MM.1S (cell line): ENCODE measurements at regions not wholly inside any gene's neighbourhood (a gene's known extent, or its start where the extent isn't known, plus 50 kb on each side); places are given as distances from the start of the nearest gene placed in this dataset.

ENCODE experiments used
- DNase-seq: peaks from one replicate; pipeline ENCODE4 v3.0.0-alpha.2; 2015
- H2AFZ ChIP-seq: fragments of 300-600 bp; sonication (generic); 2 replicates; pipeline ENCODE4 v1.6.0; 2016; ENCODE audit warnings: antibody characterized with exemption, low read length
- H3F3A ChIP-seq: fragments of 300-600 bp; sonication (generic); 2 replicates; pipeline ENCODE4 v1.6.1; 2016; ENCODE audit warnings: mild to moderate bottlenecking, antibody characterized with exemption, low read length, moderate library complexity, mixed read lengths; ENCODE audit not compliant: insufficient read depth
- H3K27ac ChIP-seq: fragments of 300-600 bp; sonication (generic); 2 replicates; pipeline ENCODE4 v1.5.1; 2016; ENCODE audit warnings: mild to moderate bottlenecking, low read length
- H3K27me3 ChIP-seq: fragments of 300-600 bp; sonication (generic); replicated peaks from 2 replicates; pipeline ENCODE4 v1.6.0; 2016; ENCODE audit warnings: low read length; ENCODE audit not compliant: insufficient read depth
- H3K36me3 ChIP-seq: fragments of 300-600 bp; sonication (generic); replicated peaks from 2 replicates; pipeline ENCODE4 v1.6.1; 2016; ENCODE audit warnings: mild to moderate bottlenecking, low read length, mixed read lengths; ENCODE audit not compliant: insufficient read depth
- H3K4me1 ChIP-seq: fragments of 300-600 bp; sonication (generic); 2 replicates; pipeline ENCODE4 v1.6.1; 2016; ENCODE audit warnings: low read length, mixed read lengths
- H3K4me2 ChIP-seq: fragments of 300-600 bp; sonication (generic); 2 replicates; pipeline ENCODE4 v1.6.0; 2016; ENCODE audit warnings: low read depth, low read length
- H3K4me3 ChIP-seq: fragments of 300-600 bp; sonication (generic); 2 replicates; pipeline ENCODE4 v1.5.1; 2016; ENCODE audit warnings: low read length, mixed read lengths
- H3K79me2 ChIP-seq: fragments of 300-600 bp; sonication (generic); 2 replicates; pipeline ENCODE4 v1.6.1; 2016; ENCODE audit warnings: mixed run types, low read length, mixed read lengths
- H3K9ac ChIP-seq: fragments of 300-600 bp; sonication (generic); 2 replicates; pipeline ENCODE4 v1.6.1; 2016; ENCODE audit warnings: low read length, mixed read lengths
- H3K9me2 ChIP-seq: fragments of 300-600 bp; sonication (generic); replicated peaks from 2 replicates; pipeline ENCODE4 v1.6.1; 2016; ENCODE audit warnings: mild to moderate bottlenecking, low read length, mixed read lengths; ENCODE audit not compliant: insufficient read depth
- H3K9me3 ChIP-seq: fragments of 300-600 bp; sonication (generic); replicated peaks from 2 replicates; pipeline ENCODE4 v1.6.1; 2016; ENCODE audit warnings: mild to moderate bottlenecking, low read length, mixed read lengths; ENCODE audit not compliant: insufficient read depth
- H4K20me1 ChIP-seq: fragments of 300-600 bp; sonication (generic); 2 replicates; pipeline ENCODE4 v1.6.1; 2016; ENCODE audit warnings: mild to moderate bottlenecking, low read length, moderate library complexity, mixed read lengths; ENCODE audit not compliant: insufficient read depth
- CTCF ChIP-seq: fragments of 300-600 bp; sonication (generic); IDR thresholded peaks from 2 replicates; pipeline ENCODE4 v1.5.1; 2016; ENCODE audit warnings: antibody characterized with exemption, low read length, mixed read lengths
- EZH2 ChIP-seq: fragments of 300-600 bp; sonication (generic); optimal IDR thresholded peaks from 2 replicates; pipeline ENCODE3; 2017; ENCODE audit warnings: low read depth, mild to moderate bottlenecking, antibody characterized with exemption, low read length, mixed read lengths
- EZH2phosphoT487 ChIP-seq: fragments of 300-600 bp; sonication (generic); IDR thresholded peaks from 2 replicates; pipeline ENCODE4 v1.6.1; 2018; ENCODE audit warnings: antibody characterized with exemption, low read length

- Histone ChIP-seq H4K20me1 (no peaks in the 10 kb centered on the region), H2AFZ (no peak overlapping the region), H3K27me3 (no peaks in the 10 kb centered on the region), H3K4me2 (no peak overlapping the region), H3K79me2 (no peaks in the 10 kb centered on the region), H3K36me3 (no peaks in the 10 kb centered on the region), H3F3A (no peaks in the 10 kb centered on the region), H3K9me2 (no peaks in the 10 kb centered on the region), H3K4me1 (no peaks in the 10 kb centered on the region), H3K4me3 (no peak overlapping the region), H3K9ac (no peak overlapping the region), H3K9me3 (no peaks in the 10 kb centered on the region), H3K27ac (no peak overlapping the region)
- no peak for DNase-seq
- TF ChIP-seq EZH2phosphoT487 (no peak), EZH2 (no peak), CTCF (no peak)
Observed at GRCh38 chr5:17951392-17952169, 317.3 kb downstream of the TAF11L14 start.

GRCh38 chr5:17952231-17952630, 318.0 kb downstream of the TAF11L14 start:
- Histone ChIP-seq H2AFZ (no peak overlapping the region), H3K9ac (no peak overlapping the region), H3F3A (no peaks in the 10 kb centered on the region), H4K20me1 (no peaks in the 10 kb centered on the region), H3K36me3 (no peaks in the 10 kb centered on the region), H3K27ac (no peak overlapping the region), H3K4me2 (no peak overlapping the region), H3K27me3 (no peaks in the 10 kb centered on the region), H3K9me2 (no peaks in the 10 kb centered on the region), H3K4me1 (no peaks in the 10 kb centered on the region), H3K79me2 (no peaks in the 10 kb centered on the region), H3K4me3 (no peak overlapping the region), H3K9me3 (no peaks in the 10 kb centered on the region)
- DNase-seq = no peak
- TF ChIP-seq CTCF (no peak), EZH2phosphoT487 (no peak), EZH2 (no peak)

GRCh38 chr5:17964067-17964466, 329.8 kb downstream of the TAF11L14 start:
- H3K27me3 ChIP-seq = no peaks in the 10 kb centered on the region
- TF ChIP-seq EZH2 (no peak), EZH2phosphoT487 (no peak), CTCF (no peak)
- no peaks in the 10 kb centered on the region for H3K9me2 ChIP-seq
- H3K4me2 ChIP-seq = no peak overlapping the region
- H3F3A ChIP-seq = no peaks in the 10 kb centered on the region
- H3K4me3 ChIP-seq = no peak overlapping the region
- DNase-seq = no peak
- H3K9ac ChIP-seq = no peak overlapping the region
- H3K36me3 ChIP-seq = no peaks in the 10 kb centered on the region
- H3K27ac ChIP-seq = no peak overlapping the region
- H3K79me2 ChIP-seq = no peaks in the 10 kb centered on the region
- no peaks in the 10 kb centered on the region for H3K9me3 ChIP-seq
- no peak overlapping the region for H2AFZ ChIP-seq
- H4K20me1 ChIP-seq = no peaks in the 10 kb centered on the region
- H3K4me1 ChIP-seq = no peaks in the 10 kb centered on the region
